Nucleus accumbens (tissue), 56 donors: ENCODE measurements at regions not wholly inside any gene's neighbourhood (a gene's known extent, or its start where the extent isn't known, plus 50 kb on each side); places are given as distances from the start of the nearest gene placed in this dataset.

Source experiments
- DNase-seq, 56 donors: peaks; one replicate each; lab custom pipeline; 2025; lab: John Stamatoyannopoulos, UW

DNA sequence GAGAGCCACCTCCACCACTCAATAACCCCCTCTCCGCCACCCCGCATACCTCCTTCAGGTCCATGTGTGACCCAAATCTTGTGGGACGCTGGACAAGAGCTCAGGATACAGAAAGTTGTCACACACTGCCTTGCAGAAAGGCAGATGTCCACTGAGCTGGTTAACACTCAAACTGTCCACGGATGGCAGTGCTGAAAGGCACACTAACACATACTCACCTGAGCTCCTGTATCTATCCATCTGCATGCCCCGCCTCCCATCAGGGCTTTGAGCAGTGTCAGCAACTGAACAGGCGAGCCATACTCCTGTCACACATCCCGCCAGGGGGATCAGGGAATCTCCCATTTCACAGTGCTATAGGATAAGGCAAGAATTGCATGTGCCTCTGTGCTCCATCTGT, 642.0 kb downstream of the GALC start:
- DNase-seq = no peak

DNA sequence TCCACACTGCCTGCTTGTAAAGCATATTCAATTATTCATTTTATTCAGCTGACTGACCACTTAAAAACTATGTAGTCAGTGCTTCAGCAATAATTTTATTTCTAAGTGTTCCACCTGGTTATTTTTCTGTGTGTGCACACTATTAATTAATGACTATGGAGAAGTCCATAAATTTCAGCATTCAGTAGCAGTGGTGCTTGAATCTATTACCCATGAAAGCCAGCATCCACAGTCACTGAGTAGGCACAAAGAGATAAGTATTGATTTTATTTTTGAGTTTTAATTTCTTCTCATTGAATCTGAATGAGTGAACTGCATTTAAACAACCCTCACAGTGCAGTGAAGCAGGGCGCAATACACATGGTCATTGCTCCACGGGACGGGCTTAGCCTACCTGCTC, 643.1 kb downstream of the GALC start:
- DNase-seq = no peak

- no peak for DNase-seq
Measured at GRCh38 chr14:87343652-87344051, 649.3 kb downstream of the GALC start.

DNA sequence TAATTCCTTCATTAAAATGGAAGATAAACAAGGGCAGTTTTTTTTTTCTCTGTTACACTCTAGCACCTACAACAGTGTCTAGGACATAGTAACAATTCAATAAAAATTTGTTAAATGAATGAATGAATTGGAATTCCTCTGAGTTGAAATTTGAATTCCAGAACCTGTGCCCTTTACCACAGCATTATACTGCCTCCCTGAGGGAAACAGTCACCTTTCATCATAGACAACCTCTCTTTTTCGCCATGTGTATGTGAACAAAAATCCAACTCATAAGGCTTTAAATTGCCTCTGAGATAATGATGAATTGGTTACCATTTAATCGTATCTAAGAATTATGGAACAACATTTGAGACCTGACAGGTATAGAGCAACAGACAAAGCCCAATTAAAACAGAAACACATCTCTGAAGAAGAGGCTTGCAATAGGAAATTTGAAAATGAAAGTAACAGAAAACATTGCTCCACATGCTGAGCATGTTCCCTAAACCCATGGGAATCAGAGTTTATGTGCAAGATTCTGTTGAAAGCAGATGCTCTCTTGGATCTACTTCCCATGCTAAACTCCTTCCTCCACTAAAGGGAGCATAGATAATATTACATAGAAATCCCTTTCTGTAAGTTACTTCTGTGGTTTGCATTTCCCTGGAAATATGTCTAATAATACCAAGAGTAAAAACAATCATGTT, 657.8 kb downstream of the GALC start:
- no peak for DNase-seq

DNA sequence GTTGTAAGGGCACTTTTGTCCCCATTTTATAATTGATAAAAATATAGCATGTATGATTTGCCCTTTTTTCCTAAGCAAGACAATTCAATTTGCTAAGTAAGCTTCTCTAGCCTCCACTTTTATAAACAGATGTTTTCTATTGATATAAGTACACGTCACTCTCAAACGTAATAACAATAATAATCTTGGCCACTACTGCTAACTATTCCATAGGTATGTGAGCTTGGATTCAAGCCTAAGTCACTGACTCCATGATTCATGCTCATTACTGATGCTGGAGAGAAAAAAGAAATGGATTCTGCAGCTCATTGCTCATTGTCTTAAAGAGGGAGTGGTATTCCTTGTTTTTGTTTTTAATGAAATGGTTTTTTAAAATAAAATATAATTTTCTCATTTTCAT, 661.0 kb downstream of the GALC start:
- DNase-seq = no peak

DNA sequence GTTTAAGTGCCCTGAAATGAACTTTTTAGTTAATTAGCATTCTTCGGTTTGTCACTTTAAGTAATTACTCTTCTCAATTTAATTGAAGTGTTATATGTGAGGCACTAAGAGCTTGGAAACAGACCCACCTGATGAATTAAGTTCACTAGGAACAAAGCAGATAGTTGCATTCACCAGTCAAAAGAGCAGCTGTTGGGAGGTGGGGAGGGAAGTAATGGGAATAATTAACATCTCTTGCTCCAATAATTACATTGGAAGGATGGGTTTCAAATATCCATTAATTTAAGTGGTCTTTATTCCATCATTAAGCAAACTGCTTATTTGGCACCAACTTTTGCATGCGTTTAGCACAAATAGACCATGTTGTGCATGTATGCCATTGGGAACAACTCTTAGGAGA, 667.2 kb downstream of the GALC start:
- DNase-seq = no peak

GRCh38 chr14:87323191-87323590, 669.8 kb downstream of the GALC start:
- no peak for DNase-seq

DNA sequence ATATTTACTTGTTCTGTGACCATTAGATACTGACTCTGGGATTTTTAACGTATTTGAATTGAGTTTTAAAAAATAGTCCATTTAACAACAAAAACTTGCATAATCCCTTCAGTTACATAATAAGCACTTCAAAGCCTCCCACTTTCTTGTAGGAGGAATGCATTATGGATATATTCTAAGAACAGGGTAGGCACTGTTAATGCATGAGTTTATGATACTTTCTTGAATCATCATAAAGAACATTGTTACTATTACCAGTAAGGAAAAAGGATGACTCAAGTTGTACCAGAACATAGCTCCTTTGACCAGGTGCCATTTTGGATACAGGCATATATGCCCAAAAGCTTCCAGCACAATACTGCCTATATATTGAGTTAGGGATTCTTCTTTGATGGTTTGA, 671.4 kb downstream of the GALC start:
- no peak for DNase-seq

DNA sequence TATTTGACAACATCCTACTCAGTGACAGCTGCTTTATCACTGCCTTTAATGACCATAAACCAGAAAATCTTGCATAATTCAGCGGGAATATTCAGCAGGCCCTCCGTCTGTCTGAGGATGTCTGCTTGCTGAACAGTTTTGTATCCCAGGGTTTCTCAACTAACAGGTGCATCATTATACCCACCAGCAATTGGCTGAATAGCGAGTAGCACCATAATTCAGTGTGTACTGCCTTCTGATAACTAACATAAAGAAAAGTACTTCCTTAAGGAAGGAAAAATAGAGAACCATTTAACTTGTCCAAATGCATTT, 680.1 kb downstream of the GALC start:
- no peak for DNase-seq

GRCh38 chr14:87312169-87312893, 680.7 kb downstream of the GALC start:
- no peak for DNase-seq

- DNase-seq = no peak
Measured at GRCh38 chr14:87309557-87309956, 683.4 kb downstream of the GALC start.

DNA sequence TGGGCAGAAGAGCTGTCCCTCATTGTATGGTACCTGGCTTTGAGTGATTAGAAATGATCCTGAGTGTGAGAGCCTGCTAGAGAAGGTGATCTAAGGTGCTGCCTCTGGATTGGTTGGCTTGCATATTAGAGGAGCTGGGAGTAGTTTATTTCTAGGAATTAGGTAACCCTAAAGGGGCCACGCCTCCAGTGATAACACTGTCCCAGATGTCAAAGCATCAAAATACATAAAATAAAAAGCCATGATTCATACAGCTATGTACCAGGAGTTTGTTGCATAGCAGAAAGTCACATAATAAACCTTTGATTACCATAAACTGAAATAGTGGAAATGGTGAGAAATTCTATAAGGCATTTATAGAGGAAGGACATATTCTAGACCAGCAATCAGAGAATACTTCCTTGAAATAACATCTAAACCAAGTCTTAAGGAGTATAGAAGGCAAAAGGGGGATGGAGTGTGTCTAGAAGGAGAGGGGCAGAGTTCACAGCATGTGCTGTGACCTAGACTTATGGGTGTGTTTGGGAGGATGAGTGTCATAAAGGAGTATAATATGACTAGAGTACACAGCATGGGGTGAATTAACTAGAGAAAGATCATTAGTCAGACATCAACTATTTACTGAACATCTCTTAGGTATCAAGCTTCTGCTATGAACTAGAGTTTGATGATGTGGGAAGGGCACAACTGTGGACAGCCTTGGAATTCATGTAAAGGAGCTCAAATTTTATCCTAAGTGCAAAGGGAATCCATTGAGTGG, 686.4 kb downstream of the GALC start:
- no peak for DNase-seq

DNA sequence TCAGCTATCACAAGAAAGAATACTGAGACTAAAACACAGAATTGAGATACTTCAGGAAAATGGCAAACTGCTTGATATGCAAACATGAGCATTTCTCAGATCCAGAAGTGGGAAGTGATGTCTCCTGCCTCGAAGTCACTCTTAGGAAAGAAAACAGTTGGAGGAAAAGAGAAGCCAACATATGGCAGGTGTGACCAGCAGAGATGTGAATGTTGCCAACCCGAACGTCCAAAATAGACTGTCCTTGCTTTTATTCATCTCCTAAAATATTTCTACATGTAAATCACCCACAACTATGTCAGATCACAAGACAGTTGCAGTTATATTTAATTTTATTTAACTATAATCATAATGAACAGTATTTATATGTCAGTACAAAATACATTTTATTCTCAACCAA, 687.6 kb downstream of the GALC start:
- no peak for DNase-seq

GRCh38 chr14:87304404-87304803, 688.6 kb downstream of the GALC start:
- no peak for DNase-seq

DNA sequence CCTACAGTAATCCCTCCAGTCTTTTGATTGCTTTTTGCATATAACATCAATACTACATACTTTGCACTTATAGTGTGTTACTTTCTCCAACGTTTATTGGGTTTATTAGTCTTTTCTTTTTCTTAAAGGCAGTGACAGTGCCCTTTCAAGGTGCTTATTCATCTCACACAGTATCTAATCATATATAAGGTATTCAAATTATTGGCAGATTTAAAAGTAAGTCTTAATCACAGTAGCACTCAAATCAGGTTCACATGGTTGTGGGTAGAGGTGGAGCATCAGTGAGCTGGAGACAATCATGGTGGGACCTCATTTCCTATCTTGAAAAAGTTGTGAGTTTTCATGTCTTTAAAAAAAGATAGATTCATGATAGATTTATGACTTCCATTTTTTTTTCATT, 706.2 kb downstream of the GALC start:
- no peak for DNase-seq

GRCh38 chr14:87286191-87286590, 706.8 kb downstream of the GALC start:
- no peak for DNase-seq

- no peak for DNase-seq
Measured at GRCh38 chr14:87285506-87285905, 707.5 kb downstream of the GALC start.

DNA sequence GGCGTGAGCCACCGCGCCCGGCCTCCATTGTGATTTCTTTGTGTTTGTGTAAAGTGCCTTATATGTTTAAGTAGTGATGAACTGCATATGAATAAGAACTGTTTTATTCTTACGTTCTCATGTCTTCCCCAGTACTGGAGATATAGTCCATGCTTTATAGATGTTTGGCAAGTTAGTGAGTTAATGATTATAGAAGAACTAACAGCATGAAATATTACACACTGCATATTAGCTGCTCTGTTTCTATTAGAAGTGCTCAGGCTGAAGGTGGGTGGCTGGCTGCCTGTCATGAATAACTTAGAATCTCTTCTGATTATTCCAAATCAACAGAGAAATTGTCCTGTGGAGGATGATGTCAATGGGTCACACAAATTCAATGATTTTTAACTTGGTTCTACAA, 709.4 kb downstream of the GALC start:
- DNase-seq = no peak

- DNase-seq = no peak
Measured at GRCh38 chr14:87282266-87282665, 710.7 kb downstream of the GALC start.

GRCh38 chr14:87278415-87278814, 714.6 kb downstream of the GALC start:
- DNase-seq = no peak

GRCh38 chr14:87271331-87271730, 721.7 kb downstream of the GALC start:
- no peak for DNase-seq

DNA sequence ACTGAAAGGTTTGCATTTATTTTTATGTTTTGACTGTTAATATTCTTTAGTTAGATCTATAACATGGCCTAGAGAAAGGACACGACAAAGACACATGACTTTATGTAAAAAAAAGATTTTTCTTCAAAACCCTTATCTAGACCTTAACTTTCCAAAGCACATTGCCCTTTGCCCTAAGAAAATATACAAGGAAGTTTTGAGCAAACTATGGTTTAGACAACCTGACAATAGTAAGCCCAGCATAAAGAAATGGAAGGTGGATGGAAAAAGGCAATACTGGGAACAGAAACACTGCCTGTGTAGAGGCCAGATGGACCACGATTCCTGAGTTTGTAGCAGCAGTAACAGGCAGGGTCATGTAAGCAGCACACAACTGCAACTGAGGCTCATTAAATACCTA, 724.0 kb downstream of the GALC start:
- no peak for DNase-seq
